ENCODE measurements at regions not wholly inside any gene's neighbourhood (a gene's known extent, or its start where the extent isn't known, plus 50 kb on each side); places are given as distances from the start of the nearest gene placed in this dataset.

GRCh38 chr14:81684696-81685095 lies 151.0 kb upstream of the SEL1L start:
- no peak for DNase-seq (ENCODE audit: low spot score)
- no peak overlapping the region for H3K27ac ChIP-seq
- H3K36me3 ChIP-seq, result no peaks in the 10 kb centered on the region
- 32% methylated on average over 1 of the region's 1 CpG for WGBS
- intact Hi-C loops (cut with DNase I), result no loop called here
- TF ChIP-seq POLR2AphosphoS5 (IDR thresholded peaks at IDR 0.05), result peak; percentile 50
- no peak for TF ChIP-seq POLR2A (IDR thresholded peaks at IDR 0.05)
- no peak overlapping the region for H3K4me3 ChIP-seq
- no peaks in the 10 kb centered on the region for H3K4me1 ChIP-seq (replicated peaks)
- no peaks in the 10 kb centered on the region for H3K27me3 ChIP-seq (replicated peaks; ENCODE audit: insufficient read depth)
- H3K9me3 ChIP-seq, result no peaks in the 10 kb centered on the region

DNA sequence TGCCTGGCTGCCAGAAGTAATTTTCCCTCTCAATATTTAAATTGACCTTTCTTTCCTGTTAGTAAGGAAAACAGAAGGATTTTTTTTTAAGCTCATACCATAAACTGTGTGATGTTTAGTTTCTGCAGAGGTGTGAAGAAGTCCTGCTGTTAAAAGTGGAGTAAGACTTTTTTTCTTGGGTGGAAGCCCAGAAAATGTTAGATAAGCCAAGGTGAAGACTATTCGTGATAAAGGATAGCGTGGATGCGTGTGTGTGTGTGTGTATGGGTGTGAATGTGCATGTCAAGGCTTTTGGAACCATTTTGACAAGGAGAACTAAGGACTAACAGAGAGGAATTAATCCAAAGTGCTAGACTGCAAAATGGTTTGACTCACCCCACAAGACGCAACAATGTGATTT lies 152.9 kb upstream of the SEL1L start:
- H3K36me3 ChIP-seq, result no peaks in the 10 kb centered on the region
- H3K9me3 ChIP-seq, result no peaks in the 10 kb centered on the region
- no peak for TF ChIP-seq POLR2AphosphoS5 (IDR thresholded peaks at IDR 0.05)
- no peak for TF ChIP-seq POLR2A (IDR thresholded peaks at IDR 0.05)
- TF ChIP-seq, protein P1, sequence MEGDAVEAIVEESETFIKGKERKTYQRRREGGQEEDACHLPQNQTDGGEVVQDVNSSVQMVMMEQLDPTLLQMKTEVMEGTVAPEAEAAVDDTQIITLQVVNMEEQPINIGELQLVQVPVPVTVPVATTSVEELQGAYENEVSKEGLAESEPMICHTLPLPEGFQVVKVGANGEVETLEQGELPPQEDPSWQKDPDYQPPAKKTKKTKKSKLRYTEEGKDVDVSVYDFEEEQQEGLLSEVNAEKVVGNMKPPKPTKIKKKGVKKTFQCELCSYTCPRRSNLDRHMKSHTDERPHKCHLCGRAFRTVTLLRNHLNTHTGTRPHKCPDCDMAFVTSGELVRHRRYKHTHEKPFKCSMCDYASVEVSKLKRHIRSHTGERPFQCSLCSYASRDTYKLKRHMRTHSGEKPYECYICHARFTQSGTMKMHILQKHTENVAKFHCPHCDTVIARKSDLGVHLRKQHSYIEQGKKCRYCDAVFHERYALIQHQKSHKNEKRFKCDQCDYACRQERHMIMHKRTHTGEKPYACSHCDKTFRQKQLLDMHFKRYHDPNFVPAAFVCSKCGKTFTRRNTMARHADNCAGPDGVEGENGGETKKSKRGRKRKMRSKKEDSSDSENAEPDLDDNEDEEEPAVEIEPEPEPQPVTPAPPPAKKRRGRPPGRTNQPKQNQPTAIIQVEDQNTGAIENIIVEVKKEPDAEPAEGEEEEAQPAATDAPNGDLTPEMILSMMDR (IDR thresholded peaks at IDR 0.05), result no peak
- intact Hi-C loops (cut with DNase I), result no loop called here
- no peaks in the 10 kb centered on the region for H3K27me3 ChIP-seq (replicated peaks; ENCODE audit: insufficient read depth)
- H3K27ac ChIP-seq, result no peak overlapping the region
- no peak for DNase-seq (ENCODE audit: low spot score)
- 54% methylated on average over 4 of the region's 4 CpGs for WGBS
- no peaks in the 10 kb centered on the region for H3K4me1 ChIP-seq (replicated peaks)
- no peak overlapping the region for H3K4me3 ChIP-seq

- 84% methylated on average over 3 of the region's 3 CpGs for WGBS
- H3K27me3 ChIP-seq (replicated peaks; ENCODE audit: insufficient read depth), result no peaks in the 10 kb centered on the region
- no peak for TF ChIP-seq POLR2A (IDR thresholded peaks at IDR 0.05)
- TF ChIP-seq POLR2AphosphoS5 (IDR thresholded peaks at IDR 0.05), result no peak
- TF ChIP-seq, protein P1 (IDR thresholded peaks at IDR 0.05), result no peak
- DNase-seq (ENCODE audit: low spot score), result no peak
- no peak overlapping the region for H3K4me3 ChIP-seq
- H3K36me3 ChIP-seq, result no peaks in the 10 kb centered on the region
- no peak overlapping the region for H3K27ac ChIP-seq
- H3K4me1 ChIP-seq (replicated peaks), result no peaks in the 10 kb centered on the region
- intact Hi-C loops (cut with DNase I), result no loop called here
- H3K9me3 ChIP-seq, result no peaks in the 10 kb centered on the region
These were observed 158.3 kb upstream of the SEL1L start for GRCh38 chr14:81691931-81692330.

DNA sequence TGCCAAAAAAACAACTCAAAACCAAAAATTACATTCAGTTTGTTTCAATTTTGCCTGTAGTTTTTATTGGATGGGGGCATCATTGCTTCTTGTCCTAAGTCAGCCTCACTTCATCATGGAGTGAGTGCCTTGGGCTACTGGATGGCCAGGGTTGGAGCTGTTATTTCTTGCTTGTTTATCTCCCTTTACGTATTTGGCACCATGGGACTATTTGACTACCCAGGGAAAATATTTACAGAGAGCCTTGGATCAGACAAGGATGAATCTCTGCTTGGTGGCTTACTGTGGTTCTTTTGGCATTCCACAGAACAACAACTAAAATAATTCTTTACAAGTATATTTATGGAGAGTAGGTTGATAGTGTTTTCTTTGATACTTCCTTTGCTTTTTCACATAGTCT lies 160.8 kb upstream of the SEL1L start:
- 54% methylated on average over 1 of the region's 1 CpG for WGBS
- intact Hi-C loops (cut with DNase I), result no loop called here

DNA sequence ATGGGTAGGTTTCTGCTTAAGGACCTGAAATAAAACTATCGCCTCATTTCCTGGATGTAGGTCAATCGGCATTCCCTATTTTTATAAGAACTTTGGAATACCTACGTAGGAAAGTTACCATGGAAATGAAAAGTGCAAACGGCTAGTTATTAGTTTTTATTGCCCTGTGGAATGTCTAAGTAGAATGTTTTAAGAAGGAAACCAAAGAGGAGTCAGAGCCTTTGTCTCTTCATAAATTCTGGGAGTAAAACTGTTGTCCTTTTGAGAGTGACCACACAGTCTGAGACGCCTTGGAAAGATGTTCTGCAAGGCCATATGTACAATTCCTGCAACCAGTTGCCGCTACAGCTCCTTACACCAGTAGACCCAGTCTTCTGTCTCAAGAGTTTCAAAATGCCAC lies 176.0 kb upstream of the SEL1L start:
- 34% methylated on average over 6 of the region's 6 CpGs for WGBS
- Histone ChIP-seq H3K27me3 (replicated peaks; ENCODE audit: insufficient read depth) (no peaks in the 10 kb centered on the region), H3K4me3 (no peak overlapping the region), H3K27ac (no peak overlapping the region), H3K9me3 (no peaks in the 10 kb centered on the region), H3K36me3 (no peaks in the 10 kb centered on the region), H3K4me1 (replicated peaks) (no peaks in the 10 kb centered on the region)
- no peak for DNase-seq (ENCODE audit: low spot score)
- intact Hi-C loops (cut with DNase I), result no loop called here
- TF ChIP-seq POLR2A (IDR thresholded peaks at IDR 0.05), result no peak
- no peak for TF ChIP-seq POLR2AphosphoS5 (IDR thresholded peaks at IDR 0.05)
- TF ChIP-seq, protein P1 (IDR thresholded peaks at IDR 0.05), result no peak

More for the DNA sequence above, 160.8 kb upstream of the SEL1L start:
- DNase-seq (ENCODE audit: low spot score), result peak; percentile 16
- H3K4me3 ChIP-seq, result no peak overlapping the region
- TF ChIP-seq POLR2AphosphoS5 (IDR thresholded peaks at IDR 0.05) (peak; percentile 69), POLR2A (IDR thresholded peaks at IDR 0.05) (no peak)
- TF ChIP-seq, protein P1 (IDR thresholded peaks at IDR 0.05), result no peak
- no peaks in the 10 kb centered on the region for H3K4me1 ChIP-seq (replicated peaks)
- H3K9me3 ChIP-seq, result no peaks in the 10 kb centered on the region
- no peak overlapping the region for H3K27ac ChIP-seq
- H3K36me3 ChIP-seq, result no peaks in the 10 kb centered on the region
- no peaks in the 10 kb centered on the region for H3K27me3 ChIP-seq (replicated peaks; ENCODE audit: insufficient read depth)

Measured in prostate gland (tissue), 2 donors.